Dedifferentiated amniotic fluid mesenchymal stem cell (primary cell): ENCODE measurements at regions not wholly inside any gene's neighbourhood (a gene's known extent, or its start where the extent isn't known, plus 50 kb on each side); places are given as distances from the start of the nearest gene placed in this dataset.

Source experiments
- DNase-seq: peaks from one replicate; pipeline ENCODE4 v3.0.0-alpha.2; 2016; ENCODE audit errors: extremely low spot score

DNA sequence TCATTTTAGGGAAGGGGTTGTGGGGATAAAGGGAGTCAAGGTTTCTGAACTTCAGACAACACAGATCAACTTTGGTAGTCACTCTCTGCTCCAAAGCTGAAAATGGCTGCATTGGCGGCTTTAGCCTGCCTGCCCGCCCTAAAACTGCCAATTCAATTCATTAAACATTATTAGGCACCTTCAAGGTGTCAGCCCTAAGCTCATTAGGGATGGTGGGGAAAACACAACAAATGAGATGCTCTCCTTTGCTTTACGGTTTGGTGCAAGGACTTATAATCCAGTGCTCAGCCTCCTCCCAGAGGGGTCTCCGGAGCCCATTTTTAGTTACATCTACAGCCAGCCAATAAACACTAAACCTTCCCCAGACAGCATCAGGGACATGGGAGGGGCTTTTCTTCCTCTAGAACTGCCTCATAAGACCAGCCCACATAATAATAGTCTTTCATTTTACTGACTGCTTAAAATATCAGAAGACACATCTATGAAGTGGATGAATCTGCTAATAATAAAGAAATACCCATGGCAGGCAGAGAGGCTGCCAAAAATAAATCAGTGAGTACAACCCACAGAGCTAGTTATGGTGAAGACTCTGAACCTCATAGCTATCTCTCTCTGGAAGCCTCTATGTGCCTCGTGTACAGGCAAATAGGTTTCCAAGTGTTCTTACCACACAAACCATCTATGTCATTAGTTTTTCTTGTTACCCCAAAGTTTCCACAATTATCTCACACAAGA, 102.8 kb upstream of the NCAM1 start:
- no peak for DNase-seq

DNA sequence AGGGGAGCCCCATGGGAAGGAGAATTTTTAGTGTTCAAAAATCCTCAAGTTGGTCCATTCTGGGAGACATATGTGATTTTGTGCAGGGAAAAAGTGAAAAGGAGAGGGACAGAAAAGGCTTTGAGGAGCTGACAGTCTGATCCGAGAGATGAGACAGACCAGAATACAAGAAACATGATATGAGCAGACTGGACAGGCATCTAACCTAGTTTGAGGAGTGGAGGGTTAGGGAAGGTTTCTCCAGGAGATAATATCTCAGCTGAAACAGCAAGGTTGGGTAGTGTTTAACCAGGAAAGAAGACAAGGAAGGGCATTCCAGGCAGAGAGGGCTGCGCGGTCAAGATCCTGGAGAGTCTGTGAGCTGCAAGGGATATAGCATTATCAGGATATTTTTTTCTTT, 101.4 kb upstream of the NCAM1 start:
- no peak for DNase-seq

DNA sequence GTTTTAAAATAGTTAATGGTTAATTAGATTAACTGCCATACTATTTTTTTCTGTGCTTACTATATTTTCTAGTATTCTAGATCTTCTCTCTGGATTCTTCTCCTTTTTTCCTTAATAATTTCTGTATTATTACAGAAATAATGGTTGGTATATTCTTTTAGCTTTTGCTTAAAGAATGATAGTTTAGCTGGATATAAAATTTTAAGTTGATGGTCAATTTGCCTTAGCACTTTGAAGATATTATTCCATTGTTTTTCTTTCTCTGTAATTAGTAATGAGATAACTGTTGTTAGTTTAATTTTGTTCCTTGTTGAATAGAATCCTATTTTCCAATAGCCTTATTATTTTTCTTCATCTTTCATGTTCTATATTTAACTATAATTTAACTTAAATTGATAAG, 99.9 kb upstream of the NCAM1 start:
- no peak for DNase-seq

DNA sequence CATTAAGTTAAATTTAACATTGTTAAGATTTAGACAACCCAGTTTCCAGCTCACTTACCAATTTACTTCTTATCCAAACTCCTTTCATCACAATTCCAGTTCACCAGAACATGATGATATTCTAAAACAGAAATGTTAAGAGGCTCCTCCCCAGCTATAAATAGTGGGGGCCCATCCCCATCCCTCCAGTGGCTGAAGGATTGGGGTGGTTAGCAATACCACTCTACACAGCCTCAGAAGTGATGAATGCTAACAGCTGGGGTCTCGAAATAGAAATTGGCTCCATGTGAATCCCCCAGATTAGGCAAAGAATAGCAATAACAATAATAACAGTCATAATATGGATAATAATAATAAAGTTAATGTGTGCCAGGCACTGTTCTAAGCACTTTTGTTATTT, 97.9 kb upstream of the NCAM1 start:
- no peak for DNase-seq

DNA sequence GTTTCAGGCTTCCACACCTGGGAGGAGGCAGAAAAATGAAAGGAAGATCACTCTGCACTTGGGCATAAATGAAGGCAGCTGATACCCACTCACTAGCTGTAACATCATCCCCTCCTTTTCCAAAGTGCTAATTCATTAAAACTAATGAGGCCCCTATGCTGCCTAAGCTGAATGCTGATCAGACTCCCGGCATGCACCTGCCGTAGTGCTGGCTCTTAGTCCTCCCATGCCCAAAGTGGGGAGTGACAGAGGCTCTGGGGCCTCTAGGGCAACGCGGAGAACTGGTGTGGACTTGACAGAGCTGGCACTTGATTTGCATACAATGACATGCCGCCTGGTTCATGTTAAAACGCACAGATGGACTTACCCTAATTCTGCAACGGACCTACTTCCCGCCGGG, 96.5 kb upstream of the NCAM1 start:
- no peak for DNase-seq

DNA sequence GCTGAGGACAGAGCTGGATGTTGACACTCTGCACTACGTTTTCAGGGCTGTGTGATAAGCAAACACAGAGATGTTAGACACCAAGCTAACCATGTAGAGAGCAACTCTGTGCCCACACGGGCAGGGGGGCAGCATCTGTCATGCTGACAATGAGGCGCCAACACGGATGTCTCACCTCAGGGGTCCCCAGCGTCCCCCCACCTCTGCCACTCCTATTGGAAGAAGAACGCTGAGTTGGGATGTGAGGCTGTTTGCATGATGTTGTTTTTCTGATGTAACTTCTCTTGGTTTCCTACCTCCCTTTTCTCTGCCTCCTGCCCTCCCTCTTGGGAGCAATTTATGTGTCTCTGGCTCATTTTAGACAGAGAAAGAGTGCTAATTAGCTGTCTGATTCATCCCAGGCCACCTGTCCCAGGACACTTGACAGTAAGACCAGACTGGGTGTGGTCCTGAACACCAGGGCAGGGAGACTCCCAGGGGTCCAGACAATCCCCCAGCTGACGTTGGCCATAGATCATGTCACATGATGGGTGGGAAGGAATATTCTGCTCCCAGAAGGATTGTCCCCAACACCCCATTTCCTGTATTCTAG, 89.2 kb upstream of the NCAM1 start:
- no peak for DNase-seq

GRCh38 chr11:112874980-112875379, 86.2 kb upstream of the NCAM1 start:
- no peak for DNase-seq

DNA sequence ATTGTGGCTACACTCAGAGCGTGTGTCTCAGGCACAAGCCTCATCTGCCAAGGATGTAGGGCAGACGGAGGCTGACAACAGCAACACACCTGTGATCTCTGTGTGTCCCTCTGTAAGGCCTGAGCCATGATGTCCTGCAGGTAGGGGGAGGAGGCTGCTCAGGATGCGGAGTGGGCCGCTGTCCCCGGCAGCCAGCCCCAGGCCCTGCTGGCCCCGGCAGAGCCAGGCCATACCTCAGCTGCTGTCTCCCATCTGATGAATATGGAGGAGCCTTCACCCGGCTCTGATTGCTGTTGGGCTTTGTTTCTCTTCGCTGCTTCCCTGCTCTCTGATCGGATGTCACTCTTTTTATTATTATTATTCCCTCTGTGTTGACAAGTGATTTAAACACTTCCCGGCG, 83.6 kb upstream of the NCAM1 start:
- no peak for DNase-seq

DNA sequence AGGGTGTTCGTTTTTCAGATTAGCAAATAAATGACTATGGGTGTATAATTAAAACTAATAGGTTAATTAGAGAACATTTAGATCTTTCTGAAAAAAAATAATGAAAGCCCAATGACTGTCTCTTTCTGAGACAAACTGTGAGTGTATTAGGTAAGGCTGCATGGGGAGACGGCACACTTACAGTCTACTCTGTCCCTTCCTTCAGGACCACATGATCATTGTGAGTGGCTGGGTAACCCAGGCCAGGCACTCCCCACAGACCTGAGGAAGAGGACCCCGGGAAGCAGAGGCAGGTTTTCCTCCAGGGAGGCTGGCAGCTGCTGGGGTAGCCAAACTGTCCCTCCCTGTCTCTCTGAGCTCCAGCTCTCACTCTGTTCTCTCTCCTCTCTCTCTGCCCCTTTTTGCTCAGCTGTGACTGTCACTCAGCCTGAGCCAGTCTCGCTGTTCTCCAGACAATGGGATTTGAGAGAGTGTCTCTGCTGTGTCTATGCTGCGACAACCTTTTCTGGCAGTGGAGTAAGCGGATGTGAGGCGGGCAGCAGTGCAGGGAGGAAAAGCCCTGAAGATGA, 83.1 kb upstream of the NCAM1 start:
- no peak for DNase-seq

DNA sequence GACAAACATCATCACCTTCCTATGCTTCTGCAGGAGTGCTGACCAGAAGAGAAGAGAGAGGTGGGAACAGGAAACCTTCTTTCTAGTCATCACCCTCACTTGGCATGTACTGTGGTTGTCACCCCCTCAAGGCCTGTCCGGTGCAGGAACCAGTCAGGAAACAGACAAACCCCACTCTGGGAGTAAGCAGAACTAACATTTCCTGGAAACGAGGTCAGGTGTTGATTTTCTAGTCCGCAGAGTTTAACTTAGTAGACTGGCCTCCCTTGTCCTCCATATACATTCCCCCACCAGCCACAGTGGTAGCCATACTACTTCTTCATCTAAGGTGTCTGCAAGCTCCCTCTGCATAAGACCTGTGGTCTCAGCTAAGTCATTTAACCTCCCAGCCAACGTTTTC, 80.7 kb upstream of the NCAM1 start:
- no peak for DNase-seq

DNA sequence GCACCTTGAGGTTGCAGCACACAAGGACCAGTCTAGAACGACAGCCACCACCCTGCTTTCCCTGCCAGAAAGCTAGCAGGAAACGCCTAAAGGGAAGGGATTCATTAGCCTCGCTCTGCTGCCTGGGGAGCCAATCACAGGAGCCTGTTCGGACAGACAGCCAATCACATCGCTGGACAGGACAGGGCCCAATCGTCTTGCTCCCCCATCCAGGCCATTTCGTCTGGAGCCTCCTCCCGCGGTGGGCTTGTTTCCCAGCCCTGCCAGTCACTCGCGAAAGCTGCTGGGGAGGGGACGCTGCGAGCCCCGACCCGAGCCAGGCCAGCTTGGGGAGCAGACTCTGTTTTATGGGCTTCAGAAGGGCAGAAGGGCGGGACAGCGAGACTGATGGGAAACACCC, 79.8 kb upstream of the NCAM1 start:
- DNase-seq, result no peak

GRCh38 chr11:112882494-112883381, 78.5 kb upstream of the NCAM1 start:
- no peak for DNase-seq

DNA sequence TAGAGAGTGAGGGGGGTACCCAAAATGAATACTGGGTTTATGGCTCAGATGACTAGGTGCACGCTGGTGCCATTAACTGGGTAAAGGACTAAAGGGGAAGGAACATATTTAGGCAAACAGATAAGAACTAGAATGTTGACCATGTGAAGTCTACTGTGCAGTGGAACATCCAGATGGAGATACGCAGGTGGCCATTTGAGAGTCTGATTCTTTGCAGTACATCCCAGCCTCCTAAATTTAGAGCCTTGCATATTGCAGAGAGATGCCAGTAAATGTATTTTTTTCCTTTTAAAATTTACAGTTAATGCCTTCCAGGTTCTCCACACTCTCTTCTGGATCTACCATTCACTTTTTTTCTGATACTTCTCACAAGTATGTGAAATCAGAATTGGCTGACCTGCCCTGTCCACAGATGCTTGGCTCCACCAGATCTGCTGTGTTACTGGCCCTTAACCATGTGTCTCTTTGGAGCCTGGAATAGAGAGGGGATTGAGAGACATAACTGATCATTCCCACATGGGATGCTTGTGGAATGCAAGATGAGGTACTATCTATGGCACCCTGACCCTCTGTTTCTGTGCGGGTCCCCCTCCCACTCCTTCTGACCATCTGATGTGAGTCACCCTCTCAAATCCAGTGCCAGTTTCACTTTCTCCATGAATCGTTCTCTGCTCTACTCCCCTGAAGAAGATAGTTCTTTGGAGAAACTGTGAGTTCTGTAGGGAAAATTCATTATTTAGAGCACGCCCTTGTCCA, 77.0 kb upstream of the NCAM1 start:
- no peak for DNase-seq

- no peak for DNase-seq
Measured at GRCh38 chr11:112885744-112886433, 75.3 kb upstream of the NCAM1 start.

GRCh38 chr11:112886434-112887370, 74.5 kb upstream of the NCAM1 start:
- no peak for DNase-seq

- DNase-seq, result no peak
Measured at GRCh38 chr11:112889446-112889845, 71.8 kb upstream of the NCAM1 start.

DNA sequence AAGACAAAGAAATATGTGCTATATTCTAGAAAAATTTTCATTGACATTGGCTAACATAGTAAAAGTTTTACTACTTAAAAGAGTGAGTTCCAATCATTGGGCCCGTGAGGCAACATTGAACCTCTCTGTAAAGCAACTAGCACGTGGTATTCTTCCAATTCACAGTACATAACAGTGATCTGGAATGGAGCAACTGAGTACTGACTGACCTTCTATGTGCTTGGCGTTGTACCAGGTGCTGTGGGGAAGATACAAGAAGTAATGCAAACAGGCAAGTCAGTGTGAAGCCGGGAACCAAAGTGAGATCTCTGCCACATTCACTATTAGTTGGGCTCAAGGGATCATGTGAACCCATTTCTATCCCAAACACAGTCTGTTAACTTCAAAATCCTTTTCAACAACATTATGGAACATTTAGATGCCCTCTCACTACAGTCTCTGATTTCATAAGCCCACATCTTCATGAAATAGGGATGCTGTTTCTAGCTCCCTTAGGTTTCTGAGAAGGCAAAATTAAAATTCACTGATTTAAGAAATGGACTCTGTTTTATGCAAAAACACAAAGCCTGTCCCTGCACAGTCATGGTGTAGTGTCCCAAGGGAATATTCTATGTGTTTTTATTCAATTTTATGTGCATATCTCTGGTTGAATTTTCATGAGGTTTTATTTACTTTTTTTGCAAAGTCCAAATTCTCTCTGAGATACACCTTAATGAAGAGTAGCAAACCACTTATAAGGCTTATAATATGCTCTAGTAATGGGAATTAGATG, 61.8 kb upstream of the NCAM1 start:
- DNase-seq, result no peak

GRCh38 chr11:112901924-112902323, 59.3 kb upstream of the NCAM1 start:
- no peak for DNase-seq

- no peak for DNase-seq
Measured at GRCh38 chr11:112902361-112903011, 58.7 kb upstream of the NCAM1 start.
